ENCODE measurements at regions not wholly inside any gene's neighbourhood (a gene's known extent, or its start where the extent isn't known, plus 50 kb on each side); places are given as distances from the start of the nearest gene placed in this dataset.

GRCh38 chr11:121841487-121842191 lies 274.4 kb downstream of the BLID start:
- TF ChIP-seq CTCF (conservative IDR thresholded peaks at IDR 0.05) (no peak), ZFX (IDR thresholded peaks at IDR 0.05) (no peak)

Measured in C4-2B (cell line).